ENCODE measurements at regions not wholly inside any gene's neighbourhood (a gene's known extent, or its start where the extent isn't known, plus 50 kb on each side); places are given as distances from the start of the nearest gene placed in this dataset.

DNA sequence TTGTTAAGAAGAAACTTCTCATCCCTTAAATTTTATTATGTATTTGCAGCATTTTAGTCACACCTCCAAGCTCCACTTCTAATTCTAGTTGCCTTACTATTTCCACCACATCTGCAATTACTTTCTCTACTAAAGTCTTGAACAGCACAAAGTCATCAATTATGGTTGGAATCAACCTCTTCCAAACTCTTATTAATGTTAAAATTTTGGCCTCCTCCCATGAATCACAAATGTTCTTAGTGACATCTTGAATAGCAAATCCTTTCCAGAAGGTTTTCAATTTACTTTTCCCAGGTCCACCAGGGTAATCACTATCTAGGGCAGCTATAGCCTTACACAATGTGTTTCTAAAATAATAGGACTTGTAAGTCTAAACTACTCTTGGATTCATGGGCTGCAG lies 126.3 kb upstream of the POM121L12 start:
- intact Hi-C loops (cut with micrococcal nuclease), result no loop called here
- Mint-ChIP-seq H3K27ac (no peak overlapping the region), H3K36me3 (ENCODE audit: low read depth) (no peaks in the 10 kb centered on the region), H3K4me1 (no peaks in the 10 kb centered on the region), H3K4me3 (no peak overlapping the region), H3K9me3 (peaks cover 13% of the 10 kb centered on the region), H3K27me3 (no peaks in the 10 kb centered on the region)
- POLR2A ChIA-PET, result no interaction called here
- TF ChIP-seq, protein P1, sequence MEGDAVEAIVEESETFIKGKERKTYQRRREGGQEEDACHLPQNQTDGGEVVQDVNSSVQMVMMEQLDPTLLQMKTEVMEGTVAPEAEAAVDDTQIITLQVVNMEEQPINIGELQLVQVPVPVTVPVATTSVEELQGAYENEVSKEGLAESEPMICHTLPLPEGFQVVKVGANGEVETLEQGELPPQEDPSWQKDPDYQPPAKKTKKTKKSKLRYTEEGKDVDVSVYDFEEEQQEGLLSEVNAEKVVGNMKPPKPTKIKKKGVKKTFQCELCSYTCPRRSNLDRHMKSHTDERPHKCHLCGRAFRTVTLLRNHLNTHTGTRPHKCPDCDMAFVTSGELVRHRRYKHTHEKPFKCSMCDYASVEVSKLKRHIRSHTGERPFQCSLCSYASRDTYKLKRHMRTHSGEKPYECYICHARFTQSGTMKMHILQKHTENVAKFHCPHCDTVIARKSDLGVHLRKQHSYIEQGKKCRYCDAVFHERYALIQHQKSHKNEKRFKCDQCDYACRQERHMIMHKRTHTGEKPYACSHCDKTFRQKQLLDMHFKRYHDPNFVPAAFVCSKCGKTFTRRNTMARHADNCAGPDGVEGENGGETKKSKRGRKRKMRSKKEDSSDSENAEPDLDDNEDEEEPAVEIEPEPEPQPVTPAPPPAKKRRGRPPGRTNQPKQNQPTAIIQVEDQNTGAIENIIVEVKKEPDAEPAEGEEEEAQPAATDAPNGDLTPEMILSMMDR (IDR thresholded peaks at IDR 0.05), result no peak
- CTCF ChIA-PET, result no interaction called here
- DNase-seq, result no peak
- no peak for ATAC-seq (ENCODE audit: low read depth)

DNA sequence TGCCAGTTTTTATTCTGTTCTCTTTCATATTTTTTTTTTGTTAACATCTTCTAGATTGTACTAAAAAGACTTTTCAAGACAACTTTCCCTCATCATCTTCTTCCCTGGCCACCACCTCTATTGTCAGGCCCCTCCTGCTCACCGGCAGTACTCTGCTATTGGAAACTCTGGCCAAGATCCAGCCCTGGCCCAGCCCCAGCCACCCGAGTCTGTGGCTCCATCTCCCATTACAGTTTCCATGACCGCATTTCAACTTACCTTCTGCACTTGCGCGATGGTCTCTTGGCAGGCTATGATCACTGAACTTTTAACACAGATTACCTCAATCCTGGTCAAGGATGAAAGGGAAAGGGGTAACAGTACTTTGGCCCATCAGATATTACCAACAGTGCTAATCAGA lies 137.7 kb upstream of the POM121L12 start:
- Mint-ChIP-seq H3K4me1 (no peaks in the 10 kb centered on the region), H3K27ac (no peak overlapping the region), H3K4me3 (no peak overlapping the region), H3K36me3 (ENCODE audit: low read depth) (no peaks in the 10 kb centered on the region), H3K9me3 (peaks cover 5% of the 10 kb centered on the region), H3K27me3 (no peaks in the 10 kb centered on the region)
- CTCF ChIA-PET, result no interaction called here
- intact Hi-C loops (cut with micrococcal nuclease), result no loop called here
- POLR2A ChIA-PET, result no interaction called here
- ATAC-seq (ENCODE audit: low read depth) (no peak), DNase-seq (no peak)
- TF ChIP-seq, protein P1 (IDR thresholded peaks at IDR 0.05), result no peak

DNA sequence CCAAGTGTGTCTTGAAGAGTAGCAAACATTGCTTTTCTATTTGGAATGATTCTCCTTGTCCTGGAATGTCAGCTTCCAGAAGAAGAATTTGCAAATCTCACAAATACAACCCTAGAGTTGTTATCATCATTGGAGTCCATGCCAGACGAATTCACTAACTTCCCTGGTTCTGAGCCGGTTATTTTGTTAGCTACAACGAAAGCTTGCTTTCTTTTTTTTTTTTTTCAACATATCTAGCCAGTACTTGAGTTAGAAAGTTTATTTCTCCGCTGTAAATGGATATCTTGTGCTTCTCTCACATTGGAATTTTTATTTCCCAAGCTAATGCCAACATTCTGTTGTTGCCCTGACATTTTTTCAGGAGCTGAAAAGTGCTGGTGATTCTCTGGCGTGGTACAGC lies 138.1 kb upstream of the POM121L12 start:
- Mint-ChIP-seq H3K4me1 (no peaks in the 10 kb centered on the region), H3K27me3 (no peaks in the 10 kb centered on the region), H3K9me3 (peaks cover 5% of the 10 kb centered on the region), H3K36me3 (ENCODE audit: low read depth) (no peaks in the 10 kb centered on the region), H3K27ac (no peak overlapping the region), H3K4me3 (no peak overlapping the region)
- no peak for ATAC-seq (ENCODE audit: low read depth)
- TF ChIP-seq, protein P1 (IDR thresholded peaks at IDR 0.05), result no peak
- CTCF ChIA-PET, result no interaction called here
- POLR2A ChIA-PET, result no interaction called here
- intact Hi-C loops (cut with micrococcal nuclease), result no loop called here
- no peak for DNase-seq

DNA sequence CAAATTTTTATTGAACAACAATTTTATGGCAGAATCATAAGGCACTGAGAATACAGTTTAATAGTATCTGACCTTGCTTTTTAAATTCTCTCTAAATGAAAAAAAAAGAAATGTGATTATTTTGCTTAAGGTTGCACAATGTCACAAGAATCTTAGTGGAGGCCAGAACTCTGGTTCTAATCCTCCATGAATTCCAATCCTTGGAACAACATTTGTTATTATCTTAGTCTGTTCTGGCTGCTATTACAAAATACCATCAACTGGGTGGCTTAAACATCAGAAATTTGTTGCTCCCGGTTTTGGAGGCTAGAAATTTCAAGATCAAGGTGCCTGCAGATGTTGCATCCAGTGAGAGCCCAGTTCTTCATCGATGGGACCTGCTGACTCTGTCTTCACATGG lies 158.2 kb upstream of the POM121L12 start:
- CTCF ChIA-PET, result no interaction called here
- ATAC-seq (ENCODE audit: low read depth) (no peak), DNase-seq (no peak)
- intact Hi-C loops (cut with micrococcal nuclease), result no loop called here
- TF ChIP-seq, protein P1 (IDR thresholded peaks at IDR 0.05), result no peak
- POLR2A ChIA-PET, result no interaction called here
- Mint-ChIP-seq H3K36me3 (ENCODE audit: low read depth) (no peaks in the 10 kb centered on the region), H3K4me1 (no peaks in the 10 kb centered on the region), H3K27ac (no peak overlapping the region), H3K9me3 (peaks cover 25% of the 10 kb centered on the region), H3K27me3 (no peaks in the 10 kb centered on the region), H3K4me3 (no peak overlapping the region)

DNA sequence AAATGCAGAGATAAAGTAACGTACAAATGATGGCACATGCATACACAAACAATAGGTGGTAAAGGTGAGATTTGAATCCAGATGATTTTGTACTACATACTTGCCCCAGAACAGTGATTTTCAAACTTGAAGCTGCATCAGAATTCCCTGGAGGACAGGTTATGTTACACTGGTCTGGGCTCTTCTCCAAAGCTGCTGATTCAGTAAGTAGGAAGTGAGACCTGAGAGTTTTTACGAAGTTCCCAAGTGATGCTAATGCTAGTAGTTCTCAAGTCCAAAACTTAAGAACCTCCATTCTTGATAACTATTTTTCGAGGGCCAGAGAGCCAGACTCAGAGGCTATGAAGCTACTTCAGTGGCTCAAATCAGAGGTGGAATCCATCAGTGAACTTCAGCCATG lies 159.0 kb upstream of the POM121L12 start:
- intact Hi-C loops (cut with micrococcal nuclease), result no loop called here
- CTCF ChIA-PET, result no interaction called here

More for the DNA sequence above, 159.0 kb upstream of the POM121L12 start:
- no peak for DNase-seq
- no peaks in the 10 kb centered on the region for H3K36me3 Mint-ChIP-seq (ENCODE audit: low read depth)
- no peak overlapping the region for H3K27ac Mint-ChIP-seq
- no peak for ATAC-seq (ENCODE audit: low read depth)
- no peaks in the 10 kb centered on the region for H3K27me3 Mint-ChIP-seq
- H3K4me1 Mint-ChIP-seq, result no peaks in the 10 kb centered on the region
- H3K9me3 Mint-ChIP-seq, result peaks cover 27% of the 10 kb centered on the region
- TF ChIP-seq, protein P1 (IDR thresholded peaks at IDR 0.05), result no peak
- POLR2A ChIA-PET, result no interaction called here
- H3K4me3 Mint-ChIP-seq, result no peak overlapping the region

All from activated B cell treated with CpG ODN at 0.5 μM for 24 hours (primary cell).